T-cell (primary cell): ENCODE measurements at regions not wholly inside any gene's neighbourhood (a gene's known extent, or its start where the extent isn't known, plus 50 kb on each side); places are given as distances from the start of the nearest gene placed in this dataset.

ENCODE experiments used
- ATAC-seq, 4 experiments: fragments of 200-7000 bp in 3 of 4; fragments of 150-1000 bp in 1 of 4; cut with Tn5 transposase; replicated peaks in 1 of 4; 1 replicate in 3 of 4; 2 replicates in 1 of 4; pipeline ENCODE4 v1.10.0; 2021; ENCODE audit warnings: moderate library complexity in 3 of 4, mild to moderate bottlenecking in 2 of 4, moderate number of reproducible peaks in 1 of 4
- CTCF ChIA-PET, 2 donors: fragments of 300-600 bp; sonication (Branson Sonifier 250); formaldehyde crosslinking; loops; one replicate each; lab custom pipeline; 2022; ENCODE audit warnings: antibody characterized with exemption in 2 of 2; lab: Charles Lee
- POLR2A ChIA-PET, 2 donors: fragments of 300-600 bp; sonication (Branson Sonifier 250); formaldehyde crosslinking; loops; one replicate each; lab custom pipeline; 2022; ENCODE audit warnings: antibody characterized with exemption in 2 of 2; lab: Charles Lee
- DNase-seq, 35 experiments: peaks; one replicate each; pipeline versions ENCODE4 v3.0.0 to v3.0.0-alpha.2; 2013 to 2023
- H3K27ac ChIP-seq: one replicate; pipeline ENCODE4 v1.5.1; 2013; ENCODE audit warnings: low read length
- H3K27me3 ChIP-seq, 2 experiments: replicated peaks in 1 of 2; 1 replicate in 1 of 2; 2 replicates in 1 of 2; pipeline versions ENCODE4 v1.6.1 to v1.7.0; 2013; ENCODE audit warnings: low read length in 1 of 2, mixed read lengths in 1 of 2; ENCODE audit not compliant: control insufficient read depth in 2 of 2, insufficient read depth in 2 of 2; ENCODE audit errors: extremely low read depth in 1 of 2
- H3K36me3 ChIP-seq, 2 donors: 1 replicate in 1 of 2; 2 replicates in 1 of 2; pipeline versions ENCODE4 v1.6.1 to v1.7.0; 2013; ENCODE audit warnings: low read length in 1 of 2; ENCODE audit not compliant: control insufficient read depth in 2 of 2, insufficient read depth in 1 of 2; ENCODE audit errors: extremely low read depth in 1 of 2
- H3K4me1 ChIP-seq, 2 experiments: 1 replicate in 1 of 2; 2 replicates in 1 of 2; pipeline versions ENCODE4 v1.6.1 to v1.7.0; 2013; ENCODE audit warnings: low read length in 2 of 2, mixed read lengths in 1 of 2; ENCODE audit not compliant: insufficient read depth in 2 of 2, control insufficient read depth in 1 of 2; ENCODE audit errors: extremely low read depth in 1 of 2
- H3K4me3 ChIP-seq, 2 donors: 1 replicate in 1 of 2; 2 replicates in 1 of 2; pipeline versions ENCODE4 v1.5.1 to v1.7.0; 2013; ENCODE audit warnings: mild to moderate bottlenecking in 2 of 2, low read length in 1 of 2, moderate library complexity in 1 of 2; ENCODE audit not compliant: control insufficient read depth in 1 of 2; ENCODE audit errors: extremely low read depth in 1 of 2
- H3K9me3 ChIP-seq: 2 replicates; pipeline ENCODE4 v1.7.0; 2013
- H3K27ac Mint-ChIP-seq, 2 donors: one replicate each; pipeline ENCODE4 v1.8.0; 2020 to 2021; ENCODE audit warnings: mild to moderate bottlenecking in 2 of 2, mixed read lengths in 2 of 2
- H3K27me3 Mint-ChIP-seq, 2 donors: one replicate each; pipeline ENCODE4 v1.8.0; 2021 to 2022; ENCODE audit warnings: mixed read lengths in 2 of 2
- H3K36me3 Mint-ChIP-seq: one replicate; pipeline ENCODE4 v1.8.0; 2021; ENCODE audit warnings: mixed read lengths
- H3K4me1 Mint-ChIP-seq, 3 donors: one replicate each; pipeline ENCODE4 v1.8.0; 2020 to 2022; ENCODE audit warnings: mixed read lengths in 3 of 3, mild to moderate bottlenecking in 1 of 3
- H3K4me3 Mint-ChIP-seq, 3 donors: one replicate each; pipeline ENCODE4 v1.8.0; 2020 to 2022; ENCODE audit warnings: mild to moderate bottlenecking in 3 of 3, mixed read lengths in 3 of 3, moderate library complexity in 3 of 3
- H3K9me3 Mint-ChIP-seq, 3 donors: one replicate each; pipeline ENCODE4 v1.8.0; 2020 to 2022; ENCODE audit warnings: mixed read lengths in 3 of 3
- WGBS: methylation state at CpG from one replicate; pipeline ENCODE4 v1.1.5; 2013; ENCODE audit warnings: missing lambda C conversion rate; ENCODE audit not compliant: insufficient coverage; 5-methylcytosine and 5-hydroxymethylcytosine counted together

GRCh38 chr10:60508831-60509230 lies 119.2 kb upstream of the ANK3 start:
- no peak overlapping the region for H3K27ac ChIP-seq
- peaks cover 8% of the 10 kb centered on the region for H3K36me3 Mint-ChIP-seq
- POLR2A ChIA-PET: interaction anchor here in 1 of 2 donors (0.7 kb wide), 1 partner anchor 20 kb away, joined by 3 read pairs; no protein-coding TSS in a partner anchor
- no peak overlapping the region for H3K4me3 Mint-ChIP-seq
- H3K4me1 ChIP-seq: no peaks in the 10 kb centered on the region
- peaks cover 2 to 20% (median 7%) of the 10 kb centered on the region in 3 donors for H3K4me1 Mint-ChIP-seq
- no peaks in the 10 kb centered on the region for H3K27me3 Mint-ChIP-seq
- H3K36me3 ChIP-seq: no peaks in the 10 kb centered on the region
- ATAC-seq (no peak), DNase-seq (no peak)
- no peak overlapping the region for H3K4me3 ChIP-seq
- H3K9me3 Mint-ChIP-seq: no peaks in the 10 kb centered on the region
- no peaks in the 10 kb centered on the region for H3K27me3 ChIP-seq
- H3K9me3 ChIP-seq: no peaks in the 10 kb centered on the region
- WGBS: 100% methylated on average over 1 of the region's 2 CpGs
- CTCF ChIA-PET: interaction anchor here in 1 of 2 donors (0.6 kb wide), 1 partner anchor 8 kb away, joined by 3 read pairs; no protein-coding TSS in a partner anchor
- no peak overlapping the region for H3K27ac Mint-ChIP-seq

DNA sequence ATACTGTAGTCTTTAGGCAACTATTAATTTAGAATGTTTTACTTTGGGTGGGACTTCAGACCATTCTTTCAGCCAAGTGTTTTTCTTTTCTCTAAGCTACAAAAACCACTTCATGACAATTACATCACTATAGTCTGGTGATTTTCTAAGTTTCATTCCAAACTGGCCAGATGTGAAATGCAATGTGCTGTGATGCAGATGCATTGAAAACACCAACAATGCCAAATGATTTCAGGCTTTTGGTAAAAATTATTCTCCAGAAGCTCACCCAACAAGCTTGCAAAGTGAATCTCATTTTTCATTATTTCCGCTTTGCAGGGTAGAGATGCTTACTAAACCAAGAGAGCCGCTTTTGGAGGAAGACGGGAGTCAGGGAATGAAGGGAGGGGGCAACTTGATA lies 118.4 kb upstream of the ANK3 start:
- CTCF ChIA-PET: no interaction called here
- ATAC-seq (no peak), DNase-seq (no peak)
- Histone ChIP-seq H3K4me3 (no peak overlapping the region), H3K9me3 (no peaks in the 10 kb centered on the region), H3K4me1 (no peaks in the 10 kb centered on the region), H3K36me3 (no peaks in the 10 kb centered on the region), H3K27me3 (no peaks in the 10 kb centered on the region), H3K27ac (no peak overlapping the region)
- Mint-ChIP-seq H3K4me1 (peaks cover 0 to 20% (median 6%) of the 10 kb centered on the region in 3 donors), H3K27me3 (no peaks in the 10 kb centered on the region), H3K9me3 (no peaks in the 10 kb centered on the region), H3K36me3 (peaks cover 8% of the 10 kb centered on the region), H3K4me3 (no peak overlapping the region), H3K27ac (no peak overlapping the region)
- POLR2A ChIA-PET: no interaction called here
- WGBS: no CpG with 5 or more reads among the region's 3 CpGs

GRCh38 chr10:60502621-60503020 lies 112.9 kb upstream of the ANK3 start:
- no peaks in the 10 kb centered on the region for H3K27me3 Mint-ChIP-seq
- Histone ChIP-seq H3K27me3 (no peaks in the 10 kb centered on the region), H3K27ac (no peak overlapping the region), H3K36me3 (no peaks in the 10 kb centered on the region), H3K4me1 (no peaks in the 10 kb centered on the region), H3K9me3 (no peaks in the 10 kb centered on the region), H3K4me3 (no peak overlapping the region)
- H3K36me3 Mint-ChIP-seq: no peaks in the 10 kb centered on the region
- no peak overlapping the region for H3K4me3 Mint-ChIP-seq
- CTCF ChIA-PET: interaction anchor here (0.6 to 0.7 kb wide), 2 partner anchors 450 to 860 kb away, joined by 3 to 11 read pairs; no protein-coding TSS in a partner anchor
- H3K27ac Mint-ChIP-seq: no peak overlapping the region
- 88% methylated on average over 2 of the region's 4 CpGs for WGBS
- peaks cover 12 to 20% (median 20%) of the 10 kb centered on the region in 3 donors for H3K4me1 Mint-ChIP-seq
- POLR2A ChIA-PET: no interaction called here
- H3K9me3 Mint-ChIP-seq: no peaks in the 10 kb centered on the region
- DNase-seq (no peak), ATAC-seq (no peak)

GRCh38 chr10:60498985-60499384 lies 109.3 kb upstream of the ANK3 start:
- CTCF ChIA-PET: interaction anchor here in 1 of 2 donors (0.5 kb wide), 1 partner anchor 877 kb away, joined by 4 read pairs; no protein-coding TSS in a partner anchor
- Mint-ChIP-seq H3K4me1 (peaks cover 13 to 23% (median 20%) of the 10 kb centered on the region in 3 donors), H3K36me3 (no peaks in the 10 kb centered on the region), H3K4me3 (no peak overlapping the region), H3K27ac (no peak overlapping the region), H3K9me3 (no peaks in the 10 kb centered on the region), H3K27me3 (no peaks in the 10 kb centered on the region)
- ATAC-seq: no peak
- Histone ChIP-seq H3K27me3 (no peaks in the 10 kb centered on the region), H3K4me1 (no peaks in the 10 kb centered on the region), H3K9me3 (no peaks in the 10 kb centered on the region), H3K4me3 (no peak overlapping the region), H3K27ac (no peak overlapping the region), H3K36me3 (no peaks in the 10 kb centered on the region)
- no peak for DNase-seq
- POLR2A ChIA-PET: interaction anchor here in 1 of 2 donors (0.6 kb wide), 1 partner anchor 339 kb away, joined by 4 read pairs; no protein-coding TSS in a partner anchor
- WGBS: no CpG with 5 or more reads among the region's 3 CpGs

DNA sequence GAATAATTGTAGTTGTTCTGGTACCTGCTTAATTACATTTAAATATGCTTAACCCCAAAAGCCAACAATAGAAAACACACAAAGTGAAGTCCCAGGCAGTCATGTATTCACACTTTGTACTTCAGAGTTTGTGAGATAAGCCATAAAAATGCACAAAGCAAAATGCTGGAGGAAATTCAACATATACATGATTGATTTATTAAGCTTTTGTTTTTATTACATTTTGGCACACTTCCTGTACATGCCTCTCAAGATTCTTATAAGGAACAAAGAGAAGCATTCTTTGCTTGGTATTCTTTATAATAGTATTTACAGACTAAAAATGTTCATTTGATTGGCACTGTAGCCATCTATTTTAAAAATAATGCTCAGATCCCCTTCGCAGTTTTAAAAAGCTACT lies 107.7 kb upstream of the ANK3 start:
- Mint-ChIP-seq H3K9me3 (no peaks in the 10 kb centered on the region), H3K27me3 (no peaks in the 10 kb centered on the region), H3K36me3 (peaks cover 4% of the 10 kb centered on the region), H3K4me3 (no peak overlapping the region), H3K27ac (no peak overlapping the region), H3K4me1 (peaks cover 13 to 25% (median 25%) of the 10 kb centered on the region in 3 donors)
- DNase-seq (no peak), ATAC-seq (no peak)
- no peaks in the 10 kb centered on the region for H3K27me3 ChIP-seq
- no peak overlapping the region for H3K27ac ChIP-seq
- no peak overlapping the region for H3K4me3 ChIP-seq
- no peaks in the 10 kb centered on the region for H3K36me3 ChIP-seq
- ChIA-PET CTCF (no interaction called here), POLR2A (interaction anchor here in 1 of 2 donors (0.8 kb wide), 1 partner anchor 14 kb away, joined by 3 read pairs; no protein-coding TSS in a partner anchor)
- WGBS: no CpG with 5 or more reads among the region's 1 CpG
- no peaks in the 10 kb centered on the region for H3K4me1 ChIP-seq
- H3K9me3 ChIP-seq: no peaks in the 10 kb centered on the region

DNA sequence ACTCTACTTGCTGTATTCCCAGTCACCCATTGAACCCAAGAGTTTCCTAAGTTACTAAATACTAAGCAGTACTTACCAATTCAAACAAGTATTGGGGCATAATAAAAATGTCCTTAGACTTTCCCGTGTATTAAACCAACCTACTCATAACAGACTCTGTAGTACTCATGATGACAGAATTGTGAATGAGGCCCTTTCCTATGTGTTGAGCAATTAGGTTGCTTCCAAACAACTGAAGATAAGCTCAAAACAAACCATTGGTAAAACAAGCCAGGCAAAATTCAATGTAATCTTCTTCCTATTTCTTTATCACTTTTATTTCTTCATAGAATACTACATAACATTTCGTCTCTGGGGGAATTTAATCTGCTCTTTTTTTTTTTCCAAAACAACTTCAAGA lies 106.5 kb upstream of the ANK3 start:
- DNase-seq: no peak
- ChIA-PET CTCF (interaction anchor here (0.6 to 0.7 kb wide), 3 partner anchors 151 to 449 kb away, joined by 3 read pairs; no protein-coding TSS in a partner anchor), POLR2A (interaction anchor here in 1 of 2 donors (0.7 kb wide), 1 partner anchor 73 kb away, joined by 4 read pairs; no protein-coding TSS in a partner anchor)
- Mint-ChIP-seq H3K27ac (no peak overlapping the region), H3K4me1 (peaks cover 15 to 31% (median 24%) of the 10 kb centered on the region in 3 donors), H3K36me3 (peaks cover 7% of the 10 kb centered on the region), H3K4me3 (no peak overlapping the region), H3K9me3 (no peaks in the 10 kb centered on the region), H3K27me3 (no peaks in the 10 kb centered on the region)
- WGBS: no CpG with 5 or more reads among the region's 2 CpGs
- no peak overlapping the region for H3K27ac ChIP-seq
- no peak for ATAC-seq
- H3K27me3 ChIP-seq: no peaks in the 10 kb centered on the region
- no peaks in the 10 kb centered on the region for H3K9me3 ChIP-seq
- no peaks in the 10 kb centered on the region for H3K4me1 ChIP-seq
- no peak overlapping the region for H3K4me3 ChIP-seq
- H3K36me3 ChIP-seq: no peaks in the 10 kb centered on the region
